ENCODE measurements at regions not wholly inside any gene's neighbourhood (a gene's known extent, or its start where the extent isn't known, plus 50 kb on each side); places are given as distances from the start of the nearest gene placed in this dataset.
A peak's percentile ranks its signal among the peaks of the same experiment; 100 is the strongest.

DNA sequence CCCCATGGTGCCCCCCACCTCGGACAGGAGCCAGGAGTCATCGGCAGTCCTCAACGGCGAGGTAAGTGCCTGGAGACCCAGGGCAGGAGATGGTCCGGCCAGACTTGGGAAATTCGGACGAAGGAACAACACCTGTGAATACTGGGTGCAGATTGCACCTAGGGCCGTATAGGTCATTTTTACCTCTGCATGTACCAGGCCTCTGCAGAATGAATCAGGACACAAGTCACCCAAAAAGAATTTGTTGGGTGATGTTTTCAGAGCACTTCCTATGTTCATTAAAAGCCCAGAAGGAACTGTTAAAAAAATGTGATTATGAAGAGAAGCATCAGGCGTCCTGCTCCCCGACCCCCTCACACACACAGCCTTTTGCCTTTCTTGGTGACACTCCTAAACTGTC, 93.9 kb downstream of the C11orf91 start:
- Mint-ChIP-seq H3K9me3 (no peaks in the 10 kb centered on the region), H3K36me3 (ENCODE audit: insufficient read depth in 2 of 2) (no peaks in the 10 kb centered on the region), H3K27ac (no peak overlapping the region), H3K4me3 (no peak overlapping the region), H3K4me1 (ENCODE audit: low read depth) (no peaks in the 10 kb centered on the region), H3K27me3 (ENCODE audit: low read depth) (peaks cover 13% of the 10 kb centered on the region)
- DNase-seq = no peak
- no peak for ATAC-seq (replicated peaks in 1 of 2)

- H3K36me3 Mint-ChIP-seq (ENCODE audit: insufficient read depth in 2 of 2) = no peaks in the 10 kb centered on the region
- H3K4me1 Mint-ChIP-seq (ENCODE audit: low read depth) = no peaks in the 10 kb centered on the region
- ATAC-seq (replicated peaks in 1 of 2) = no peak
Measured at GRCh38 chr11:33605703-33606102, 94.9 kb downstream of the C11orf91 start.

DNA sequence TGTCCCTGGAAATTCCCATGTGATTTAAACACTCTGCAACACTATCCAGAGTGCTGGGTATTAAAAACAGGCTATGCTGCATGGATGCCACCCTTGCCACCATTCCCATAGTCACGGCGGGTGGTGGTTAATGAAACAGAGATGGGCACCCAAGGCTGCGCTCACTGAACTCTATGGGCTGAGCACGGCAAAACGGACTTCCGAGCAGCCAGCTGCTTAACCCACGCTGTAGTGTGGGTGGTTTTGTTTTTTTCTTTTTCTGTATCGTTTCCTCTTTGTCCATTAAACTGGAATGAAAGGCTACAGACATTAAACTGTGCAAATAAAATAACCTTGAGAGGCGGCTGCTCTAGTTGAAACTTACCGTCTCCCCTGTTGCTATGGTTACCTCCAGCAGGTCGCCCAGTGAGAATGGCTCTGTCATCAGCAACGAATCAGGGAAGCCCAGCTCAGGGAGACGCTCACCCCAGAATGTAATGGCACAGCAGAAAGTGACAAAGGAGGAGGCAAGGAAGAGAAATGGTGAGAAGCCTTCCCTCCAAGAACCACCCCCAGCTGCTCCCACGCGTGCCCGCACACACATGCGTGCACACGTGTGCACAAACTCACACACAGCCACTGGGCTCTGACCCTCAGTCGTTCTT, 102.1 kb downstream of the C11orf91 start:
- no peak overlapping the region for H3K27ac Mint-ChIP-seq
- H3K27me3 Mint-ChIP-seq (ENCODE audit: low read depth) = peaks cover 36% of the 10 kb centered on the region
- H3K4me1 Mint-ChIP-seq (ENCODE audit: low read depth) = no peaks in the 10 kb centered on the region
- DNase-seq (no peak), ATAC-seq (replicated peaks in 1 of 2) (no peak)
- no peak overlapping the region for H3K4me3 Mint-ChIP-seq
- no peaks in the 10 kb centered on the region for H3K36me3 Mint-ChIP-seq (ENCODE audit: insufficient read depth in 2 of 2)
- H3K9me3 Mint-ChIP-seq = peaks cover 0 to 2% of the 10 kb centered on the region in 2 donors

More at GRCh38 chr11:33605703-33606102, 94.9 kb downstream of the C11orf91 start:
- Mint-ChIP-seq H3K9me3 (no peaks in the 10 kb centered on the region), H3K4me3 (no peak overlapping the region), H3K27ac (no peak overlapping the region), H3K27me3 (ENCODE audit: low read depth) (peaks cover 22% of the 10 kb centered on the region)
- no peak for DNase-seq

DNA sequence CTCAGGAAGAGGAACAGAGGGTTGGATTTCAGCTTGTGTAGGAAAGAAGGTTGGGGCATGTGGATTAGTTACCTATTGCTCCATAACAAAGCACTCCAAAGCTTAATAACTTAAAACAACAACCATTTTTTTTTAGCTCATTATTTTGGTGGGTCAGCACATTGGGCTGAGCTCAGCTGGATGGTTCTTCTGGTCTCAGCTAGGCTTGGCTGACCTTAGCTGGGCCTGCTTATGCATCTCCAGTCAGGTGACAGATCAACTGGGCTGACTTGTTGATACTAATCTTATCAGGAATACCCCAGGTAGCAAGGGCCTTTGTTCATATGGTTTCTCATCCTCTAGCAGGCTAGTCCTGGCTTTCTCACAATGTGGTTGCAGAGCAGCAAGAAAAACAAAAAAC, 106.4 kb downstream of the C11orf91 start:
- DNase-seq (no peak), ATAC-seq (replicated peaks in 1 of 2) (no peak)
- H3K27me3 Mint-ChIP-seq (ENCODE audit: low read depth) = peaks cover 12% of the 10 kb centered on the region
- H3K36me3 Mint-ChIP-seq (ENCODE audit: insufficient read depth in 2 of 2) = no peaks in the 10 kb centered on the region
- peaks cover 0 to 2% of the 10 kb centered on the region in 2 donors for H3K9me3 Mint-ChIP-seq
- no peak overlapping the region for H3K4me3 Mint-ChIP-seq
- no peaks in the 10 kb centered on the region for H3K4me1 Mint-ChIP-seq (ENCODE audit: low read depth)
- H3K27ac Mint-ChIP-seq = no peak overlapping the region

- H3K4me3 Mint-ChIP-seq = no peak overlapping the region
- no peak for DNase-seq
- no peak for ATAC-seq (replicated peaks in 1 of 2)
- H3K4me1 Mint-ChIP-seq (ENCODE audit: low read depth) = no peaks in the 10 kb centered on the region
- H3K27me3 Mint-ChIP-seq (ENCODE audit: low read depth) = no peaks in the 10 kb centered on the region
- no peaks in the 10 kb centered on the region for H3K36me3 Mint-ChIP-seq (ENCODE audit: insufficient read depth in 2 of 2)
- peaks cover 0 to 3% of the 10 kb centered on the region in 2 donors for H3K9me3 Mint-ChIP-seq
- no peak overlapping the region for H3K27ac Mint-ChIP-seq
Measured at GRCh38 chr11:33590441-33590840, 110.2 kb downstream of the C11orf91 start.

- Mint-ChIP-seq H3K27ac (no peak overlapping the region), H3K36me3 (ENCODE audit: insufficient read depth in 2 of 2) (no peaks in the 10 kb centered on the region), H3K9me3 (peaks cover 0 to 2% of the 10 kb centered on the region in 2 donors), H3K4me3 (no peak overlapping the region), H3K27me3 (ENCODE audit: low read depth) (no peaks in the 10 kb centered on the region), H3K4me1 (ENCODE audit: low read depth) (no peaks in the 10 kb centered on the region)
- no peak for ATAC-seq (replicated peaks in 1 of 2)
- DNase-seq = no peak
Measured at GRCh38 chr11:33588056-33588455, 112.6 kb downstream of the C11orf91 start.

- H3K27ac Mint-ChIP-seq = no peak overlapping the region
- DNase-seq = no peak
- no peak for ATAC-seq (replicated peaks in 1 of 2)
- H3K4me1 Mint-ChIP-seq (ENCODE audit: low read depth) = no peaks in the 10 kb centered on the region
- H3K9me3 Mint-ChIP-seq = peaks cover 0 to 2% of the 10 kb centered on the region in 2 donors
- H3K27me3 Mint-ChIP-seq (ENCODE audit: low read depth) = peaks cover 13% of the 10 kb centered on the region
- no peaks in the 10 kb centered on the region for H3K36me3 Mint-ChIP-seq (ENCODE audit: insufficient read depth in 2 of 2)
- no peak overlapping the region for H3K4me3 Mint-ChIP-seq
Measured at GRCh38 chr11:33585586-33586209, 114.9 kb downstream of the C11orf91 start.

DNA sequence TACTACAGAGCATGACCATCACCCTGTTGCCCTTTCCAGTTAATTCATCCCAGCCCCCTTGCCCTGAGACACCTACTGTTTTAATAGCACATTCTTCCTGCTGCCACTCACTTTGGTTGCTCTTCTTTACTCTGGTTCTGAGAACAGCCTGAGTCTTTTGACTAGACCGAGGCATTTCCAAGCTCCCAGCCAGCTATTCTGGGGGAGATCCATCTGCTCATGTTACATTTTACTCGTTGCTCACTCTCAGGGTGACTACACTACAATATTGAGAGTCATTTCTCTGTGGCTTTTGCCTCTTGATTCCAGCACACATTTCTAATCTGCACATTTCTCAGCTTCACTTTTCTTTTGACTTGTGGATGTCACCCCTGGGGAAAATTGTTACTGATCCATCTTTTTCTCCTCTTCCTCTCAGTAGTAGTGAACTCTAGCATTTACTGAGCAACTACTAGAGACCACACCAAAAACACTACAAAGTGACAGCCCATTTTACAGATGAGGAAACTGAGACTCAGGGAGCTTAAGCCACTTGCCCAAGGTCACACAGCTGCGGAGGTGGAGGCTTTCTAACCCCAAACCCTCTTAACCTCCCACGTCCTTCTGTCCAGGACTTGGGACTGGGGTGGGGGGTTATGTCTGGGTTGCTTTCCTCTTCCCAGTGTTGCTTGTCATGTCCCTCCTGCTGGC, 117.8 kb downstream of the C11orf91 start:
- Mint-ChIP-seq H3K27ac (no peak overlapping the region), H3K9me3 (peaks cover 0 to 2% of the 10 kb centered on the region in 2 donors), H3K27me3 (ENCODE audit: low read depth) (peaks cover 24% of the 10 kb centered on the region), H3K4me3 (no peak overlapping the region), H3K4me1 (ENCODE audit: low read depth) (no peaks in the 10 kb centered on the region), H3K36me3 (ENCODE audit: insufficient read depth in 2 of 2) (no peaks in the 10 kb centered on the region)
- DNase-seq = no peak
- peak in 1 of 2 donors; percentile 28 for ATAC-seq (replicated peaks in 1 of 2)

GRCh38 chr11:33579101-33579500, 121.5 kb downstream of the C11orf91 start:
- H3K9me3 Mint-ChIP-seq = no peaks in the 10 kb centered on the region

DNA sequence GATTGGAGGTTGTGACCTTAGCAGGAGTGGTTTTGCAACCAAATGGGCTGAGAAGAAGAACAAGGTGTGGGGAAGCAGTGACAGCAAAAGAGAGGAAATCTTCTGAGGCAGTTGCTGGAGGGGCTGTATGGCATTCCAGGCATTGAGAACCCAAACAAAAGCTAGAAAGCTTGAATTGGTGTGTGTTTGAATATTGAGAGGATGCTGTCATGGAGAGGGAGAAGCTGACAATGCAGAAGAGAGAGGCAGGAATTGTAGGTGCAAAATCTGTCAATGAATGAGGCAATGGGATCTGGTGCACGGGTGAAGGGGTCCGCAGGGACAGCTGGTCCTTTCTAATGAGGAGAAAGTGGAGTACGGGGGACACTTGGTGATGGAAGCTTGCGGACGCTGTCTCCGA, 123.4 kb downstream of the C11orf91 start:
- Mint-ChIP-seq H3K36me3 (ENCODE audit: insufficient read depth in 2 of 2) (no peaks in the 10 kb centered on the region), H3K9me3 (peaks cover 0 to 3% of the 10 kb centered on the region in 2 donors), H3K27ac (no peak overlapping the region), H3K4me3 (no peak overlapping the region), H3K27me3 (ENCODE audit: low read depth) (peaks cover 17% of the 10 kb centered on the region), H3K4me1 (ENCODE audit: low read depth) (no peaks in the 10 kb centered on the region)
- ATAC-seq (replicated peaks in 1 of 2) (no peak), DNase-seq (no peak)

More at GRCh38 chr11:33579101-33579500, 121.5 kb downstream of the C11orf91 start:
- DNase-seq (no peak), ATAC-seq (replicated peaks in 1 of 2) (no peak)
- H3K27ac Mint-ChIP-seq = no peak overlapping the region
- no peaks in the 10 kb centered on the region for H3K36me3 Mint-ChIP-seq (ENCODE audit: insufficient read depth in 2 of 2)
- H3K4me1 Mint-ChIP-seq (ENCODE audit: low read depth) = no peaks in the 10 kb centered on the region
- peaks cover 24% of the 10 kb centered on the region for H3K27me3 Mint-ChIP-seq (ENCODE audit: low read depth)
- no peak overlapping the region for H3K4me3 Mint-ChIP-seq

DNA sequence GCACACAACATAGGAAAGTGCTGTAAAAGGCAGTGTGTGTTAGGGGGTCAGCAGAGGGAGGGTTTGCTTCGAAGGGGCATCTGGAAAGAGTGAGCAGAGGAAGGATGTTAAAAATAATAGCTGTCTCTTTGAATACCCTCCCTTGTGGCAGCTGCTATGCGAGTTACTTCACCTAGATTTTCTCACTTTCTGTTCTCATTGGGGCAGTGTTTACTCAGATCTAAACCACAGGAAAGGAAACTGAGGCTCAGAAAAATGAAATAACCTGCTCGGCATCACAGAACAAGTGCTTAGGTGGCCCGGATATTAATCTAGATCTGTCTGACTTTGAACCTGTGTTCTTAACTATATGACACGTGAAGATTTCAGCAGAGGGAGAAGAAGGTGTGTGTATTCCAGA, 125.3 kb downstream of the C11orf91 start:
- Mint-ChIP-seq H3K27me3 (ENCODE audit: low read depth) (peaks cover 7% of the 10 kb centered on the region), H3K36me3 (ENCODE audit: insufficient read depth in 2 of 2) (no peaks in the 10 kb centered on the region), H3K9me3 (peaks cover 0 to 3% of the 10 kb centered on the region in 2 donors), H3K4me3 (no peak overlapping the region), H3K4me1 (ENCODE audit: low read depth) (no peaks in the 10 kb centered on the region), H3K27ac (no peak overlapping the region)
- ATAC-seq (replicated peaks in 1 of 2) = no peak
- DNase-seq = no peak

- Mint-ChIP-seq H3K4me3 (no peak overlapping the region), H3K9me3 (peaks cover 0 to 3% of the 10 kb centered on the region in 2 donors), H3K4me1 (ENCODE audit: low read depth) (no peaks in the 10 kb centered on the region), H3K27ac (no peak overlapping the region), H3K36me3 (ENCODE audit: insufficient read depth in 2 of 2) (no peaks in the 10 kb centered on the region), H3K27me3 (ENCODE audit: low read depth) (peaks cover 2% of the 10 kb centered on the region)
- ATAC-seq (replicated peaks in 1 of 2) = no peak
- no peak for DNase-seq
Measured at GRCh38 chr11:33574331-33574730, 126.3 kb downstream of the C11orf91 start.

- Mint-ChIP-seq H3K4me3 (no peak overlapping the region), H3K27me3 (ENCODE audit: low read depth) (no peaks in the 10 kb centered on the region), H3K4me1 (ENCODE audit: low read depth) (no peaks in the 10 kb centered on the region), H3K27ac (no peak overlapping the region), H3K36me3 (ENCODE audit: insufficient read depth in 2 of 2) (no peaks in the 10 kb centered on the region), H3K9me3 (peaks cover 0 to 3% of the 10 kb centered on the region in 2 donors)
- ATAC-seq (replicated peaks in 1 of 2) (no peak), DNase-seq (no peak)
Measured at GRCh38 chr11:33569333-33569732, 131.3 kb downstream of the C11orf91 start.
